GM12878 (cell line): ENCODE measurements at regions not wholly inside any gene's neighbourhood (a gene's known extent, or its start where the extent isn't known, plus 50 kb on each side); places are given as distances from the start of the nearest gene placed in this dataset.

Experiments
- CTCF ChIP-seq, 3 experiments: IDR thresholded peaks in 2 of 3; conservative IDR thresholded peaks in 1 of 3; 2 replicates each; pipeline ENCODE4 v1.5.1; 2011; ENCODE audit warnings: low read depth in 3 of 3, low read length in 3 of 3, mild to moderate bottlenecking in 3 of 3, control low read depth in 2 of 3, moderate library complexity in 2 of 3, inconsistent platforms in 1 of 3, mixed read lengths in 1 of 3; ENCODE audit not compliant: control insufficient read depth in 2 of 3, insufficient read depth in 1 of 3; ENCODE audit errors: extremely low read depth in 1 of 3
- EZH2 ChIP-seq: IDR thresholded peaks from 2 replicates; pipeline ENCODE4 v1.6.1; 2012; ENCODE audit warnings: low read depth, mild to moderate bottlenecking, control low read depth, inconsistent platforms, low read length, borderline replicate concordance; ENCODE audit not compliant: control insufficient read depth
- GABPA ChIP-seq: IDR thresholded peaks from 2 replicates; pipeline ENCODE4 v1.6.1; 2014; ENCODE audit warnings: antibody characterized with exemption, low read depth, mild to moderate bottlenecking, inconsistent platforms
- NR2F1 ChIP-seq: fragments of 450-650 bp; conservative IDR thresholded peaks from 2 replicates; pipeline ENCODE4 v1.6.1; 2017; ENCODE audit warnings: mild to moderate bottlenecking
- NRF1 ChIP-seq: conservative IDR thresholded peaks from 2 replicates; pipeline ENCODE4 v1.6.1; 2011; ENCODE audit warnings: mild to moderate bottlenecking, low read depth, low read length, improper control_type of control experiment
- POLR2AphosphoS5 ChIP-seq: IDR thresholded peaks from 2 replicates; pipeline ENCODE4 v1.6.1; 2011; ENCODE audit warnings: mild to moderate bottlenecking, low read length, inconsistent platforms
- RAD21 ChIP-seq: IDR thresholded peaks from 2 replicates; pipeline ENCODE4 v1.6.1; 2011; ENCODE audit warnings: mild to moderate bottlenecking, low read depth, low read length, moderate library complexity; ENCODE audit not compliant: insufficient read depth
- SUZ12 ChIP-seq: fragments of 200-600 bp; sonication (generic); IDR thresholded peaks from one replicate; pipeline ENCODE4 v1.6.1; 2018; ENCODE audit warnings: antibody characterized with exemption, mild to moderate bottlenecking; ENCODE audit not compliant: unreplicated experiment
- TAF1 ChIP-seq: IDR thresholded peaks from 2 replicates; pipeline ENCODE4 v1.6.1; 2011; ENCODE audit warnings: mild to moderate bottlenecking, low read depth, low read length, borderline replicate concordance
- YY1 ChIP-seq: IDR thresholded peaks from 2 replicates; pipeline ENCODE4 v1.6.1; 2011; ENCODE audit warnings: low read depth, mild to moderate bottlenecking, low read length

GRCh38 chr6:21354805-21355238 lies 238.7 kb upstream of the SOX4 start:
- no peak for TF ChIP-seq SUZ12
- no peak for TF ChIP-seq POLR2AphosphoS5
- TF ChIP-seq CTCF (IDR thresholded peaks at IDR 0.05 in 2 of 3, conservative IDR thresholded peaks at IDR 0.05 in 1 of 3; ENCODE audit: control insufficient read depth in 2 of 3, extremely low read depth in 1 of 3, insufficient read depth in 1 of 3, low read depth in 3 of 3, low read length in 3 of 3): no peak
- no peak for TF ChIP-seq EZH2
- no peak for TF ChIP-seq NR2F1
- TF ChIP-seq YY1: no peak
- no peak for TF ChIP-seq GABPA
- no peak for TF ChIP-seq TAF1
- no peak for TF ChIP-seq RAD21
- TF ChIP-seq NRF1: no peak
